Neural progenitor cell (in vitro differentiated cells): ENCODE measurements at regions not wholly inside any gene's neighbourhood (a gene's known extent, or its start where the extent isn't known, plus 50 kb on each side); places are given as distances from the start of the nearest gene placed in this dataset.

Experiments
- EZH2 ChIP-seq: fragments of 200-600 bp; sonication (generic); IDR thresholded peaks from 2 replicates; pipeline ENCODE4 v1.6.1; 2017; ENCODE audit warnings: antibody characterized with exemption, mild to moderate bottlenecking, moderate library complexity
- EZH2phosphoT487 ChIP-seq: fragments of 200-600 bp; sonication (generic); IDR thresholded peaks from 2 replicates; pipeline ENCODE4 v1.6.1; 2017; ENCODE audit warnings: antibody characterized with exemption
- TF ChIP-seq, protein P1 (sequence below): fragments of 200-600 bp; sonication (generic); IDR thresholded peaks from 2 replicates; pipeline ENCODE4 v1.5.1; 2017; ENCODE audit warnings: antibody characterized with exemption, mild to moderate bottlenecking

DNA sequence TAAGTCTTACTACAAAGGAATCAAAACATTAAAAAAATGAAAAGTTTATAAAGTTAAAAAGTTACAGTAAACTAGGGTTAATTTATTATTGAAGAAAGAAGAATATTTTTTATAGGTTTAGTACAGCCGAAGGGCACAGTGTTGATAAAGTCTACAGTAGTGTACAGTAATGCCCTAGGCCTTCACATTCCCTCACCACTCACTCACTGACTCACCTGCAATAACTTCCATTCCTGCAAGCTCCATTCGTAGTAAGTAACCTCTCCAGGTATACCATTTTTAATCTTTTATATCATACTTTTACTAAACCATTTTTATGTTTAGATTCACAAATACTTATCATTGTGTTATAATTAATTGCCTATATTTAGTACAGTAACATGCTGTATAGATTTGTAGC, 307.5 kb upstream of the FAM241A start:
- TF ChIP-seq, protein P1, sequence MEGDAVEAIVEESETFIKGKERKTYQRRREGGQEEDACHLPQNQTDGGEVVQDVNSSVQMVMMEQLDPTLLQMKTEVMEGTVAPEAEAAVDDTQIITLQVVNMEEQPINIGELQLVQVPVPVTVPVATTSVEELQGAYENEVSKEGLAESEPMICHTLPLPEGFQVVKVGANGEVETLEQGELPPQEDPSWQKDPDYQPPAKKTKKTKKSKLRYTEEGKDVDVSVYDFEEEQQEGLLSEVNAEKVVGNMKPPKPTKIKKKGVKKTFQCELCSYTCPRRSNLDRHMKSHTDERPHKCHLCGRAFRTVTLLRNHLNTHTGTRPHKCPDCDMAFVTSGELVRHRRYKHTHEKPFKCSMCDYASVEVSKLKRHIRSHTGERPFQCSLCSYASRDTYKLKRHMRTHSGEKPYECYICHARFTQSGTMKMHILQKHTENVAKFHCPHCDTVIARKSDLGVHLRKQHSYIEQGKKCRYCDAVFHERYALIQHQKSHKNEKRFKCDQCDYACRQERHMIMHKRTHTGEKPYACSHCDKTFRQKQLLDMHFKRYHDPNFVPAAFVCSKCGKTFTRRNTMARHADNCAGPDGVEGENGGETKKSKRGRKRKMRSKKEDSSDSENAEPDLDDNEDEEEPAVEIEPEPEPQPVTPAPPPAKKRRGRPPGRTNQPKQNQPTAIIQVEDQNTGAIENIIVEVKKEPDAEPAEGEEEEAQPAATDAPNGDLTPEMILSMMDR: no peak
- TF ChIP-seq EZH2: no peak
- no peak for TF ChIP-seq EZH2phosphoT487
